ENCODE measurements at regions not wholly inside any gene's neighbourhood (a gene's known extent, or its start where the extent isn't known, plus 50 kb on each side); places are given as distances from the start of the nearest gene placed in this dataset.

DNA sequence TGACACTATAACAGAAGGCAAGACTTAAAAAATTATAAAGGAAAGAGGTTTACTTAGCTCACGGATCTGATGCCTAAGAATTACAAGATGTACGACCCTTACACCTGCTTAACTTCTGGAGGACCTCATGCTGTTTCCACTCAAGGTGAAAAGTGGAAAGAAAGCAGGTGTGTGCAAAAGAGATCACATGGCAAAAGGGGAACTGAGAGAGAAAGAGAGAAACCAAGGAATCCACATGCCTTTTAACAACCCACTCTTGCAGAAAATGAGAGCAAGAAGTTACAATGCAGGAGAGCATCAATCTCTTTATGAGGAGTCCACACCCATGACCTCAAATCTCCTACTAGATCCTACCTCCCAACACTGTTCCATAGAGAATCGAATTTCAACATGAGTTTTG, 2382.2 kb downstream of the TP53TG3F start:
- Histone ChIP-seq H4K20me1 (ENCODE audit: insufficient read depth, low read length) (no peaks in the 10 kb centered on the region), H3K79me2 (ENCODE audit: insufficient read depth, low read length) (no peaks in the 10 kb centered on the region), H3K27ac (ENCODE audit: low read depth, low read length) (no peak overlapping the region), H2AFZ (ENCODE audit: low read length) (no peak overlapping the region), H3K9me3 (ENCODE audit: low read depth, low read length) (no peaks in the 10 kb centered on the region), H3K36me3 (ENCODE audit: insufficient read depth, low read length) (no peaks in the 10 kb centered on the region), H3K4me1 (ENCODE audit: insufficient read depth, low read length) (no peaks in the 10 kb centered on the region), H3K27me3 (ENCODE audit: insufficient read depth, low read length) (no peaks in the 10 kb centered on the region), H3K4me2 (ENCODE audit: insufficient read depth, low read length) (no peak overlapping the region), H3K4me3 (ENCODE audit: insufficient read depth, low read length) (no peak overlapping the region)
- DNase-seq (ENCODE audit: insufficient read length, low spot score, missing footprints): no peak
- TF ChIP-seq CTCF (IDR thresholded peaks at IDR 0.05; ENCODE audit: extremely low read depth, low read depth, low read length): no peak

- no peak for TF ChIP-seq CTCF (IDR thresholded peaks at IDR 0.05; ENCODE audit: extremely low read depth, low read depth, low read length)
- Histone ChIP-seq H3K27ac (ENCODE audit: low read depth, low read length) (no peak overlapping the region), H3K9me3 (ENCODE audit: low read depth, low read length) (peaks cover 2% of the 10 kb centered on the region)
These were observed 2402.8 kb downstream of the TP53TG3F start for GRCh38 chr16:35862242-35862641.

DNA sequence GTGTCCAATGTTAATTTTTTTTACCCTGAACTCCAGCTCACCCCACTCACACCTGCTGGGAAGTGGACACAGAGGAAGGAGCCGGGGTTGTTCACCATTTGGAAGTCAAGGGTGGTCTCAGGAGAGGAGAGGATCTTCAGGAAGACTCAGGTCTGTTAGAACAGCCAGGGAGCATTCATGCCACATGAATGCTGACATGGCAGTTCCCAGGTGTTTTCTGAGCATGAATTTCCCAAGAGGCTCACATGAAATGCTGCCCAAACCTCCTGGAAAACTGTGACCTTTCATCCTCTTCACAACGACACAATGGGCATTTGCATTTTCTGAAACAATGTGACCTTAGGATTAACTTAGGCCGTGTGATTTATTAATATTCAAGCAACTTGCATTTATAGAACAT, 2409.2 kb downstream of the TP53TG3F start:
- Histone ChIP-seq H3K36me3 (ENCODE audit: insufficient read depth, low read length) (no peaks in the 10 kb centered on the region), H3K4me1 (ENCODE audit: insufficient read depth, low read length) (no peaks in the 10 kb centered on the region), H3K4me3 (ENCODE audit: insufficient read depth, low read length) (no peak overlapping the region), H3K4me2 (ENCODE audit: insufficient read depth, low read length) (no peak overlapping the region), H3K9me3 (ENCODE audit: low read depth, low read length) (no peaks in the 10 kb centered on the region), H3K79me2 (ENCODE audit: insufficient read depth, low read length) (no peaks in the 10 kb centered on the region), H3K27ac (ENCODE audit: low read depth, low read length) (no peak overlapping the region), H2AFZ (ENCODE audit: low read length) (no peak overlapping the region), H3K27me3 (ENCODE audit: insufficient read depth, low read length) (no peaks in the 10 kb centered on the region), H4K20me1 (ENCODE audit: insufficient read depth, low read length) (no peaks in the 10 kb centered on the region)
- TF ChIP-seq CTCF (IDR thresholded peaks at IDR 0.05; ENCODE audit: extremely low read depth, low read depth, low read length): no peak
- no peak for DNase-seq (ENCODE audit: insufficient read length, low spot score, missing footprints)

More at GRCh38 chr16:35862242-35862641, 2402.8 kb downstream of the TP53TG3F start:
- no peak overlapping the region for H3K4me2 ChIP-seq (ENCODE audit: insufficient read depth, low read length)
- no peaks in the 10 kb centered on the region for H3K79me2 ChIP-seq (ENCODE audit: insufficient read depth, low read length)
- H2AFZ ChIP-seq (ENCODE audit: low read length): no peak overlapping the region
- H3K36me3 ChIP-seq (ENCODE audit: insufficient read depth, low read length): no peaks in the 10 kb centered on the region
- no peaks in the 10 kb centered on the region for H3K27me3 ChIP-seq (ENCODE audit: insufficient read depth, low read length)
- no peak for DNase-seq (ENCODE audit: insufficient read length, low spot score, missing footprints)
- no peak overlapping the region for H3K4me3 ChIP-seq (ENCODE audit: insufficient read depth, low read length)
- no peaks in the 10 kb centered on the region for H4K20me1 ChIP-seq (ENCODE audit: insufficient read depth, low read length)
- no peaks in the 10 kb centered on the region for H3K4me1 ChIP-seq (ENCODE audit: insufficient read depth, low read length)

GRCh38 chr16:35873472-35873871, 2414.1 kb downstream of the TP53TG3F start:
- no peak for TF ChIP-seq CTCF (IDR thresholded peaks at IDR 0.05; ENCODE audit: extremely low read depth, low read depth, low read length)

More at GRCh38 chr16:35873472-35873871, 2414.1 kb downstream of the TP53TG3F start:
- no peaks in the 10 kb centered on the region for H3K9me3 ChIP-seq (ENCODE audit: low read depth, low read length)
- no peaks in the 10 kb centered on the region for H4K20me1 ChIP-seq (ENCODE audit: insufficient read depth, low read length)
- H3K36me3 ChIP-seq (ENCODE audit: insufficient read depth, low read length): no peaks in the 10 kb centered on the region
- no peak overlapping the region for H2AFZ ChIP-seq (ENCODE audit: low read length)
- H3K4me3 ChIP-seq (ENCODE audit: insufficient read depth, low read length): no peak overlapping the region
- no peak for DNase-seq (ENCODE audit: insufficient read length, low spot score, missing footprints)
- no peak overlapping the region for H3K4me2 ChIP-seq (ENCODE audit: insufficient read depth, low read length)
- no peaks in the 10 kb centered on the region for H3K27me3 ChIP-seq (ENCODE audit: insufficient read depth, low read length)
- no peaks in the 10 kb centered on the region for H3K4me1 ChIP-seq (ENCODE audit: insufficient read depth, low read length)
- no peaks in the 10 kb centered on the region for H3K79me2 ChIP-seq (ENCODE audit: insufficient read depth, low read length)
- no peak overlapping the region for H3K27ac ChIP-seq (ENCODE audit: low read depth, low read length)

All from osteoblast (primary cell).